HG02571 (cell line): ENCODE measurements at regions not wholly inside any gene's neighbourhood (a gene's known extent, or its start where the extent isn't known, plus 50 kb on each side); places are given as distances from the start of the nearest gene placed in this dataset.

Experiments used
- ATAC-seq: cut with Tn5 transposase; IDR thresholded peaks from one replicate; pipeline ENCODE4 v1.9.1; 2021; ENCODE audit warnings: mild to moderate bottlenecking, moderate library complexity; ENCODE audit not compliant: unreplicated experiment

GRCh38 chr10:3526727-3527501 lies 258.1 kb downstream of the KLF6 start:
- ATAC-seq: no peak

- ATAC-seq: no peak
These were observed 259.1 kb downstream of the KLF6 start for GRCh38 chr10:3525832-3526449.

- ATAC-seq: no peak
These were observed 260.7 kb downstream of the KLF6 start for GRCh38 chr10:3524086-3524960.

GRCh38 chr10:3523309-3524050 lies 261.5 kb downstream of the KLF6 start:
- no peak for ATAC-seq

GRCh38 chr10:3516923-3517255 lies 268.1 kb downstream of the KLF6 start:
- ATAC-seq: no peak

GRCh38 chr10:3516234-3516922 lies 268.6 kb downstream of the KLF6 start:
- ATAC-seq: no peak

GRCh38 chr10:3514691-3515090 lies 270.3 kb downstream of the KLF6 start:
- no peak for ATAC-seq

- ATAC-seq: no peak
These were observed 272.7 kb downstream of the KLF6 start for GRCh38 chr10:3512263-3512662.

GRCh38 chr10:3511483-3511882 lies 273.5 kb downstream of the KLF6 start:
- no peak for ATAC-seq

- no peak for ATAC-seq
These were observed 274.3 kb downstream of the KLF6 start for GRCh38 chr10:3510741-3511140.

- no peak for ATAC-seq
These were observed 275.7 kb downstream of the KLF6 start for GRCh38 chr10:3509355-3509754.

GRCh38 chr10:3503299-3503698 lies 281.7 kb downstream of the KLF6 start:
- ATAC-seq: no peak

- no peak for ATAC-seq
These were observed 282.3 kb downstream of the KLF6 start for GRCh38 chr10:3502673-3503072.

GRCh38 chr10:3500408-3500856 lies 284.6 kb downstream of the KLF6 start:
- no peak for ATAC-seq

GRCh38 chr10:3499120-3499519 lies 285.9 kb downstream of the KLF6 start:
- no peak for ATAC-seq

- no peak for ATAC-seq
These were observed 287.4 kb downstream of the KLF6 start for GRCh38 chr10:3497581-3497980.

GRCh38 chr10:3496138-3496537 lies 288.9 kb downstream of the KLF6 start:
- no peak for ATAC-seq

- ATAC-seq: no peak
These were observed 289.7 kb downstream of the KLF6 start for GRCh38 chr10:3495281-3495680.

GRCh38 chr10:3494838-3495230 lies 290.2 kb downstream of the KLF6 start:
- no peak for ATAC-seq

GRCh38 chr10:3494131-3494837 lies 290.7 kb downstream of the KLF6 start:
- ATAC-seq: no peak
